ENCODE measurements at regions not wholly inside any gene's neighbourhood (a gene's known extent, or its start where the extent isn't known, plus 50 kb on each side); places are given as distances from the start of the nearest gene placed in this dataset.

GRCh38 chr7:69545175-69545574 lies 53.1 kb upstream of the AUTS2 start:
- H3K27me3 ChIP-seq = no peaks in the 10 kb centered on the region
- TF ChIP-seq EP300 (IDR thresholded peaks at IDR 0.05) (no peak), CTCF (IDR thresholded peaks at IDR 0.05) (no peak), POLR2A (IDR thresholded peaks at IDR 0.05) (no peak), POLR2AphosphoS5 (IDR thresholded peaks at IDR 0.05) (no peak)
- no peaks in the 10 kb centered on the region for H3K36me3 ChIP-seq
- H3K4me1 ChIP-seq = peaks cover 0 to 4% (median 2%) of the 10 kb centered on the region in 4 donors
- peaks cover 0 to 8% (median 1%) of the 10 kb centered on the region in 4 donors for H3K9me3 ChIP-seq
- 85 to 89% methylated on average over 1 of the region's 1 CpG for WGBS, 2 donors
- no peak overlapping the region for H3K27ac ChIP-seq
- ATAC-seq (ENCODE audit: low FRiP score in 2 of 2) (no peak), DNase-seq (no peak)
- no peak overlapping the region for H3K4me3 ChIP-seq

Small RNAs in the stretch of these regions (small RNA-seq; reads per million reads assigned to genes)
- gene MTATP6P21 (0 reads per million in 4 donors), gene RF00019 (0 reads per million in 4 donors), gene RNA5SP231 (0 reads per million in 4 donors), gene RNU6-229P (0 reads per million in 4 donors), gene RNU6-832P (0 reads per million in 4 donors)
